Ishikawa (cell line): ENCODE measurements at regions not wholly inside any gene's neighbourhood (a gene's known extent, or its start where the extent isn't known, plus 50 kb on each side); places are given as distances from the start of the nearest gene placed in this dataset.

ENCODE experiments used
- CEBPB ChIP-seq: IDR thresholded peaks from 2 replicates; pipeline ENCODE4 v1.6.1; 2012
- CREB1 ChIP-seq: IDR thresholded peaks from 2 replicates; pipeline ENCODE4 v1.6.1; 2012; ENCODE audit warnings: low read depth
- EGR1 ChIP-seq: IDR thresholded peaks from 2 replicates; pipeline ENCODE4 v1.6.1; 2012
- EP300 ChIP-seq: IDR thresholded peaks from 2 replicates; pipeline ENCODE4 v1.6.1; 2012; ENCODE audit warnings: borderline replicate concordance
- FOXM1 ChIP-seq: IDR thresholded peaks from 2 replicates; pipeline ENCODE4 v1.6.1; 2012; ENCODE audit warnings: low read depth, borderline replicate concordance
- MAX ChIP-seq: IDR thresholded peaks from 2 replicates; pipeline ENCODE4 v1.6.1; 2012
- NFIC ChIP-seq: IDR thresholded peaks from 2 replicates; pipeline ENCODE4 v1.6.1; 2012
- RAD21 ChIP-seq: IDR thresholded peaks from 2 replicates; pipeline ENCODE4 v1.6.1; 2012; ENCODE audit warnings: low read depth
- REST ChIP-seq: IDR thresholded peaks from 2 replicates; pipeline ENCODE4 v1.6.1; 2012; ENCODE audit warnings: low read depth, mild to moderate bottlenecking
- TAF1 ChIP-seq: IDR thresholded peaks from 2 replicates; pipeline ENCODE4 v1.6.1; 2012; ENCODE audit warnings: low read depth, mild to moderate bottlenecking
- TCF12 ChIP-seq: IDR thresholded peaks from 2 replicates; pipeline ENCODE4 v1.6.1; 2012; ENCODE audit warnings: low read depth
- TEAD4 ChIP-seq: IDR thresholded peaks from 2 replicates; pipeline ENCODE4 v1.6.1; 2012
- YY1 ChIP-seq: IDR thresholded peaks from 2 replicates; pipeline ENCODE4 v1.6.1; 2012; ENCODE audit warnings: low read depth
- ZBTB7A ChIP-seq: IDR thresholded peaks from 2 replicates; pipeline ENCODE4 v1.6.1; 2012; ENCODE audit warnings: low read depth
- TF ChIP-seq, protein P1 (sequence below): IDR thresholded peaks from 2 replicates; pipeline ENCODE4 v1.6.1; 2012

GRCh38 chr20:24727795-24728194, 221.3 kb upstream of the CST7 start:
- TF ChIP-seq EGR1 (no peak), CEBPB (no peak), EP300 (no peak)

DNA sequence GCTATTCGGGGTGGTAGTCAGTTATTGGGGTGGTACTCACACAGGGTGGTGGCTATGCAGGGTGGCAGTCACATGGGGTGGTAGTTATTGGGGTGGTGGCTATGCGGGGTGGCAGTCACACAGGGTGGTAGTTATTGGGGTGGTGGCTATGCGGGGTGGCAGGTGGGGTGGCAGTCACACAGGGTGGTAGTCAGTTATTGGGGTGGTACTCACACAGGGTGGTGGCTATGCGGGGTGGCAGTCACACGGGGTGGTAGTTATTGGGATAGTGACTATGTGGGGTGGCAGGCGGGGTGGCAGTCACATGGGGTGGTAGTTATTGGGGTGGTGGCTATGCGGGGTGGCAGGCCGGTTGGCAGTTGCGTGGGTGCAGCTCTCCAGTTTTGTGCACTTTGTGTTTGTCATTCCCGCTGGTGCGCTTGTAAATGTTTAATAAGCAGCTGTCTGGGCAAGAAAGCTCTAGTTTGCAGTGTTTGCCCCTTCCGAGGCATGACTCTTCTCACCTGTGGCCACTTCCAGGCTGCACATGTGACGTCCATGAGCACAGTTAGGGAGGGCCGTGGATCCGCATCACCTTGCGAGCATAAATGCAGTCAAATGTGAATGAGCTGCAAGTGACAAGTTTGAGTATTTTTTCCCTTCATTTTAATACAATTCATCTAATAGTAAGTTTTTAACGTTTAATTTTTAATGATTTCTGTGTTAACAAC, 219.0 kb upstream of the CST7 start:
- TF ChIP-seq TAF1 (no peak), REST (no peak), NFIC (no peak), CEBPB (no peak), TEAD4 (no peak), MAX (no peak), RAD21 (no peak), ZBTB7A (no peak), CREB1 (no peak), EP300 (no peak), EGR1 (no peak), YY1 (no peak), FOXM1 (no peak), TCF12 (no peak)
- TF ChIP-seq, protein P1, sequence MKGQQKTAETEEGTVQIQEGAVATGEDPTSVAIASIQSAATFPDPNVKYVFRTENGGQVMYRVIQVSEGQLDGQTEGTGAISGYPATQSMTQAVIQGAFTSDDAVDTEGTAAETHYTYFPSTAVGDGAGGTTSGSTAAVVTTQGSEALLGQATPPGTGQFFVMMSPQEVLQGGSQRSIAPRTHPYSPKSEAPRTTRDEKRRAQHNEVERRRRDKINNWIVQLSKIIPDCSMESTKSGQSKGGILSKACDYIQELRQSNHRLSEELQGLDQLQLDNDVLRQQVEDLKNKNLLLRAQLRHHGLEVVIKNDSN = no peak

GRCh38 chr20:24730750-24731149, 218.3 kb upstream of the CST7 start:
- TF ChIP-seq RAD21 (no peak), REST (no peak), ZBTB7A (no peak)
- TF ChIP-seq, protein P1 = no peak

GRCh38 chr20:24731312-24731711, 217.8 kb upstream of the CST7 start:
- no peak for TF ChIP-seq TEAD4
- no peak for TF ChIP-seq EP300

GRCh38 chr20:24732076-24732475, 217.0 kb upstream of the CST7 start:
- TF ChIP-seq CREB1 (no peak), RAD21 (peak; percentile 18; the same call in 1 of the 2 replicates), TAF1 (no peak), FOXM1 (no peak), REST (no peak)

GRCh38 chr20:24732599-24732998, 216.5 kb upstream of the CST7 start:
- TF ChIP-seq YY1 = no peak
- no peak for TF ChIP-seq FOXM1
- no peak for TF ChIP-seq EP300
- no peak for TF ChIP-seq CREB1
- no peak for TF ChIP-seq TEAD4
- no peak for TF ChIP-seq REST
